GM21360 (cell line): ENCODE measurements at regions not wholly inside any gene's neighbourhood (a gene's known extent, or its start where the extent isn't known, plus 50 kb on each side); places are given as distances from the start of the nearest gene placed in this dataset.
A peak's percentile ranks its signal among the peaks of the same experiment; 100 is the strongest.

Experiments
- ATAC-seq: cut with Tn5 transposase; IDR thresholded peaks from one replicate; pipeline ENCODE4 v1.9.1; 2021; ENCODE audit warnings: mild to moderate bottlenecking, moderate library complexity; ENCODE audit not compliant: unreplicated experiment

DNA sequence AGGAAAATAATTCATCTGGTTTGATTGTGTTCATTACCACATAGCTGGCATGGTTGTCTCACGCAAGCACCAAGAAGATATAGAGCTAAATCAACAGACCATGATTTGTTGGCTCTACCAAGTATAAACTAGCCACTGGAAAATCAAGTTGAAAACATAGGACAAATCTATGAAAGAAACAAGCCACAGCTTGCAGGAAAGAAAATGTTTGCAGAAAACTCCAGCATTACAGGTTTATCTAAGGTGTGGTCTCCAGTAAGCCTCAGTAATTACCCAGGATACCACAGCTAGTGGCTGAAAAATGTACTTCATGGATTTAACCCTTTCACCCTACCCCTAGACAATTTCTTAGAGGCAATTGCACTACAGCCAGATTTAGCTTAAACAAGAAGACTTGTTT is 340.6 kb downstream of the SOX2 start:
- ATAC-seq, result no peak

DNA sequence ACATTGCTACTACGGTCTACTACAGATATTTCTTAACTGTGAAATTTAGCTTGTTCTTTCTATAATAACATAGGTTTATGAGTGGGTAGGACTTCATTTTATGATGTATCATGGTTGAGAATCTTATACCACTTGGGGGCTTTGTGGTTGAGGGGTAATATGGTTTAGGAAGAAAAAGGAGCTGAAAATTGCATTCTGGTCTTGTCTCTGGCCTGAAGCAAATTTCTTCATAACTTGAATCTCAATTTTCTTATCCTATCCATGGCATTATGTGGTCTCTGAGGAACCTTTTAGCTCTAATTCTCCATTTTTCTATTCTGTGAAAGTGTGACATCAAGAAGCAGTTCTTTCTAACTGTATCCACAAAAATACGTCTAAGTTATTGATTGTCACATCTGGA is 341.0 kb downstream of the SOX2 start:
- no peak for ATAC-seq

DNA sequence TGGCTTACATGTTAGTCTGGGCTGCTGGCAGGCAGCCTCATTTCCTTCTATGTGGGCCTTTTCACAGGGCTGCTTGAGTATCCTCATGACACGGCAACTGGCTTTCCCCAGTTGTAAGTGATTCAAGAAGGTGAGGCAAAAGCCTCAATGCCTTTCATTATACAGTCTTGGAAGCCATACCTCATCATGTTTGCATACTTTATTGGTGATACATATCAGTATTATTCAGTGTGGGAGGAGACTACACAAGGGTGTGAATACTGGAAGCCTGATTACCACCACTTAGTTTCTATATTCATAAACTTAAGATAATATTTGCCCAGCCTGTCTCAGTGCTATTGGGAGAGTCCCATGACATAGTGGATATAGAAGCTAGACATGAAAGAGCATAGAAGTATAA is 346.8 kb downstream of the SOX2 start:
- ATAC-seq, result no peak

DNA sequence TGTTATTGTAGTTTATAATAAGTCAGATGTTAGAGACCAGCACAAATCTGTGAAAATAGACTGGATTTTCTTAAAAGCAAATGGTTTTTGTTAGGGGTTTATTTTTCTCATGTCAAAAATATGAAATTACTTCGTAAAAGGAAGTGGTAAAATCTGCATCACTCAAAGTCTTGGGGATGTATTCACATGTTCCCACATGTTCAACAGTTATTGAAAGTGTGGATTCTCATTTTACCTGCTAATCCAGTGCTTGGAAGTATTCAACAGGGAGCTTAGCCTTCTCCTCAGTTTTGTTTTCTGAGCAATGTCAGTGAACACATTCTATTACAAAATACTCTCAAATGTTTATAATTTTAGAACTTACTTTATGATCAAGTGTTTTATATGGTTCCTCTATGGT is 352.0 kb downstream of the SOX2 start:
- ATAC-seq, result no peak

DNA sequence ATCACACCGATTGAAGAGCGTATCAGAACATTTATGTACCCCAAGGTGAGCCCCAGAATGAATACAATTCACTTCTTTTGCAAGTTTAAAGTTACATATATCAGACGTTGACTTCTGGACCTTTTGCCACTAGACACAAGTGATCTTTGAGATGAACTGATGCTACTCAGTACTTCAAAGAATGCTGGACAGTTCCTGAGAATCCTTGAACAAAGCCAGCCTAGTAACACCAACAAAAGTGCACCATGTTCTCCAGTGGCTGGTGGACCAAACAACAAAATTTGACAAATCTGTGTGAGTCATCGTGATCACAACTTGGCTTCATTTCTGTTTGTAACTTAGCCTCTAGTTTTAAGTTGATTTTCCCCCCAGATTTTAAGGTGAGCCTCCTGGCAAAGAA is 355.7 kb downstream of the SOX2 start:
- ATAC-seq, result no peak

DNA sequence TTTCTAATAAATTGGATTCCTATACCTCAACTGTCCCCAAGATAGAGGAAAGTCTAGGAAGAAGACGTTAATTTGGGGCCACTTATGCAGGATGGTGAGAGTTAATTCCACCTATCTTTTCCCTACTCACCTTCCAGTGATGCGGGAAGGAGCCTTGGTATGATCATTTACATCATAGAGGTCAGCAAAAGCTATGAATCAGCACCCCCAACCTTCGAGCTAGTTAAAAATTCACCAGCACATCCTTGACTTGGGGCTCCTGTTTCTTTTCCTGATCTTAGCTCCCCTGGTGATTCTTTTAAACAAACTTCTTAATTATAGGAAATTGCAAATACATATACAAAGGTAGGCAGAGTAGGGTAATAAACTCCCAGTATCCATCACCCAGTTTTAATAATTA is 366.6 kb downstream of the SOX2 start:
- no peak for ATAC-seq

DNA sequence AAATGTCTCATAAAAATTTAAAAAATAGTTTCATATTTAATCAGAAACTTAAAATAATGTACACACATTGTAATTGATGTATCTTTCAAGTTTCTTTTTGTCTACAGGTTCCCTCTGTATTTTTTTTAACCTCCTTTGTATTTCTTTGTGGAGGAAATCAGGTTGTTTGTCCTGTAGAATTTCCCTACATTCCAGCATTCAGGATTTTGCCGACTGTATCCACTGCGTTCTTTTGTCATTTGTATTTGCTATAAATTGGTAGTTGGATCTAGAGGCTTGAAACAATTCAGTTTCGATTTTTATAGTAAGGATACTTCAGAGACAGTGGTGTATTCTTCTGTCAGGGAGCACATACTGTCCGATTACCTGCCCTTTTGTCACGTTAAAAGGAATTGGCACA is 367.2 kb downstream of the SOX2 start:
- ATAC-seq, result no peak

DNA sequence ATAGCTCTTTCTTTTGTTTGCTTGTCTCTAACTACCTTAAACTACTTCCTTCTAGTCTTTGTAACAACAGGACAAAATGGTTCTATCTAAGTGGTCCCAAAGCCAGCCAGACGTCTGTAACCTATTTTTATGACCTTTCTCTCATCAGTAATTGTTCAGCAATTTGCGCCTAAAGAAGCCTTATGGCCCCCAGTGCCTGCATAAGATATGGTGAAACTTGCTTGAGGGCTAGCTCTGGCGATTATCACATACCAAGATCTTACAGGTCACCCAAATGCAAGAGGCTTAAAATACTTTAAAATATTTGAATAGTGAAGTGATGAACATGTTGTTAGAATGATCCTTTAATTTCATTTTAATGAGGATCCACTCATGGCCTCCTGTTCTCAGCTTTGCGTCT is 369.4 kb downstream of the SOX2 start:
- ATAC-seq, result no peak

DNA sequence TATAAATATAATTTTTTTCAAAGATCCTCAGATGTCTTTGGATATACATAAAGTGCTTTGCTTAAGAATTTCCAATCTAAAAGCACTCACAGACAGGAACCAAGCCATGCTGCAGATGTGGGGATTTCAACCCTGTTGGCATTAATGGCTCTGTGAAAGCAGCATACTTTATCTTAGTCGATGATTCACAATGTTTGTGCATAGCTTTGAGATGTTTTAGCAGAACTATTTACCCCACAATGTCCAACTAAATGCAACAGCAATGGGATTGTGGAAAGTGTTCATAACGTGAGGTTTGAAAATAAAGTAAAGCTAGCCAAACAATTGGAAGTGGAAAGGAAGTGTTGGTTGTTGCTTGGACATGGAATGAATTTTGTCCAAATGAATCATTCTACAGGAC is 371.4 kb downstream of the SOX2 start:
- ATAC-seq, result no peak

DNA sequence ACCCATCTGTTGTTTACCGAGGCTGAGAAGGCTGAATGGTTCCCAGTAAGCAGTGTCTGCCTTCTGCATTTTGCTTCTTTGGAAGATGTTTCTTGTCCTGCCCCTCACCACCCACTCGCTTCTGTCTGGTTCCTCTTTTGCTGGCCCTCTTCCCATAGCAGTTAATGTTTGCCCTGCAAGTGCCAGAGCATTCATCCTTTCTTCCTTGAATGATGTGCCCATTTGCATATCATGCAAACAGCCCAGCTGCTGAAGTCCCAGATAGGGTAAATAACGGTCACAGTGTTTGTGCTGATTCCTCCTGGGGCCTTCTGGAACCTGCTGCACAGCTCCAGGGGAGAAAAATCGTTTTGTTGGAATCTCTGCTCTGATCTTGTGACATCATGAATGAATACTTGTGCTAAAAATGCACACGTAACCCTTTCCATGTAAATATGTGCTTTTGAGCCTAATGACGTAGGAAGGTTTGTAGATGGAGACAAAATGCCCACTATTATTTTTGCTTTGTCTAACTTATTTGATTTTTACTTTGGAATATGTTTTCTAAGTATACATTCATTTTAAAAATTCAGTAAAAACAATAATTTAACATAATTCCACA is 381.0 kb downstream of the SOX2 start:
- peak; percentile 54 for ATAC-seq

DNA sequence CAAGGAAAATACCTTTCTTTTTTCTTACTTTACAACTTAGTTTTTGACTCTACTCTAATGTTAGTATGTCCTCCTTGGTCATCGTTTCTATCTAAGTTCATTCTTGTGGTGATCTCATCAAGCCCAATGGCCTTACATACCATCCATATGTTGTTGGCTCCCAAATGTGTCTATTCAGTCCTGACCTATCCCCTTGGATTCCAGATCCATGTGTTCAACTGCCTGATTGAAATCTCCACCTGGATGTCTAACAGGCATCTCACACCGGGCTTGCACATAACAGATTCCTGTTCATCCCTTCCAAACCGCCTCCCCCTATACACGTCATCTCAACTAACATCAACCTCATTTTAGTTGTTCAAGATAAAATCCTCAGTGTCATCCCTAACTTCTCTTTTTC is 382.6 kb downstream of the SOX2 start:
- no peak for ATAC-seq

DNA sequence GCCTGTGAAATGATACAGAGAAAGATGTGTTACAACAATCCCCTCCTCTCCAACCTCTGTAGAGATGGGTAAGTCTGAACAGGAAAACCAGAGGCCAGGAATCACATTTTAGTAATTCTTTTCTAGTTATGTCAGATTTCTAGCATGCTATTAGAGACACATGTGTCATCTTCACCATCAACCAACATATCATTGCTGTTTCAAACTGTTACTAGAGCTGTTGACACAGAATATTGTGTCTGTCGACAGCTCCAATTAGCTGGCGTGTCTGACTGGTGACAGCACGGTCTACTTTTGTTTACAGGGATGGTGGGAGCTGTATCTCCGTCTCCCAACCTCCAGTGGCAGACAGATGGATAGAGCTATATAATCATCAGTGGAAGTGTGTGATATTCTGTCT is 393.2 kb downstream of the SOX2 start:
- ATAC-seq, result no peak

DNA sequence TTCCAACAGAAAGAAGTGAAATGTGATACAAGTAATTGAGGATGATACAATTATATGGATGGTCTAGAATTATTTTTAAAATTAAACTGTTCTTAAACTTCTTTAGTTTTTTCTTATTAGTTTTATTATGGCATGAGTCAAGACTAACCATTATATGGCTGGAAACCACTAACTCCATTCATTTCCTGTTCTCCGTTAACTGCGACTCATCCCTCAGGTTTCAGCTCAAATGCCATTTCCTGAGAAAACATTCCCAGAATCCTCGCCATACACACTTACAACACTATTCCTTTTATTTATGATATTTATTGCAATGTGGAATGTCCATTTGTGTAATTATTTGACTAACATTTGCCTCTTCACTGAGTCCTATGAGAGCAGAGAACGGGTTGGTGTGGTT is 394.1 kb downstream of the SOX2 start:
- no peak for ATAC-seq

DNA sequence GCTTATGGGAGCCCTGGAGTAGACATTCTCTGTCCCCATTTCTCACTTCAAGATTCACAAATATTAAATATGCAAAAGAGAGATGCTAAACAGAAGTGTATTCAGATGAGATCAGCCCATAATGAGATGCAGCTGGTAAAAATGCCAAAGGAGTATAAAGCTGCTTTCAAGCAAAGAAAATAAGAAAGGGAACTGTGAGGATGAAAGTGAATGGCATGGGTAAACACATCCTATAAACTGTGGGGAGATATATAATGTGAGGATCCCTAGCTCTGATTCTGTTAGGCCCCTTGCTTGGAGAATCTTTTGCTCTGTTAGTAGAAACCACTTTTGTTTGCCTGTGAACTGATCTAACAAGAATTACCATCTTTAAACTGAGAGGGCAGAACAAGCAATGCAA is 396.6 kb downstream of the SOX2 start:
- no peak for ATAC-seq

DNA sequence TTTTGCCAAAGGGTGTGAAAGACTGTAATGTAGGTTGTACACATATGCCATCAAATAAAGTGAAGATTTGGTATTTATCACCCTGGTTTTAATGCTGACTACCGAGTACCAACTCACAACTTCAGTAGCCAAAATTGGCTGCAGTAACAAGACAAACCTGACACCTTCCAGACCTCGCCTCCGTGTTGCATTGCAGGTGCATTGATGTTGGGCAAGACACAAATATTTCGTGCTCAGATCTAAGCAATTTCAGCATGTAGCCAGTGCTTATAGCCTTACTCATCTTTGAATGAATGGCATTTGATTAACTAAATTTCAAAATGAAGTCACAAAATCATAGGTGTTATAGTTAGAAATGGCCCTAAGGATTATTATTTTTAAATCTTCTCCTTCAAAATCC is 400.2 kb downstream of the SOX2 start:
- no peak for ATAC-seq

DNA sequence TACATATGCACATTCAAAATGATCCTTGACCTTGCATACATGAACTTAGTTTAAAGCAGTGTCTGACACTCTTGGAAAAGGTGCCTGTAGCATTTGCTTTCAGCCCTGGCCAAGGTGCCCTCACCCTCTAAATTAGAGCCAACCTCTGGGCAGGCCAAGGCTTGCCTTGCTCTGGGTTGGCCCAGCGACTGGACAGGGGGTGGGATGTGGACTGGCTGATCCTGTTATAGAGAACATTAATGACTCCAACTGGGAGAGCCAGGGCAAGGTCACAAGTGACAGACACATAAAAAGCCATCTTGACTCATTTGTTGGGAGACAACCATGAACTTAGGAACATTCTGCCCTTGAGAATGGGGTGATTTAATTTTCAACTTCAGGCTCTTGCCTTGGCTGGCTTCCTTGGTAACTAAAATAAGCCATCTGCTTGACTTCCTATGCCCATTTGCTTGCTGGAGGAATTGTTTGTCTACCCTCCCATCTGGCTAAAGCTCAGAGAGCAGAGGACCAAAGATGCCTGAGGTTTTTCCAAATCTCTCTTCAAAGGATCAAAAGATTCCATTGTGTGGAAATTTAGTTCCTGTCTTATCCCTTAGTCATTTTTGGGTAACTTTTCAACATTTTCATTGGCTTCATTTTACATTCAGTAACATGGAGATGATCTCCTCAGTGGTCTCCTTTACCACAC is 403.7 kb downstream of the SOX2 start:
- no peak for ATAC-seq

DNA sequence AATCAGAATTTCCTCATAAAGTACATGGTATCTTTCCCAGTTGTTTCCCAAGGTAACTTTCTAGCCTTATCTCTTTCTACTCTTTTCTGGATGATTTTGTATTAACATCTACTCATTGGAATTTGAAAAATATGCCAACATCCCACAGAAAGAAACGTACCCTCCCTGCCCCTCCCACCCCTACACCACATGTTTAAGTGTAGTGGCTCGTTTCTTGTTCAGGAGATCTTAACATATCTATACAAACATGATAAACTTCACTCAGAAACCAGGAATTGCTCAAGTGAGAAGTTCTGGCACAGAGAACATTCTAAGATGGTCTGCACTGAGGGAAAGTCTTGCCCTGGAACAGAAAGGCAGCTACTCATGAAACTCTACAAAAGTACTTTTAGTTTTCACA is 404.7 kb downstream of the SOX2 start:
- no peak for ATAC-seq

DNA sequence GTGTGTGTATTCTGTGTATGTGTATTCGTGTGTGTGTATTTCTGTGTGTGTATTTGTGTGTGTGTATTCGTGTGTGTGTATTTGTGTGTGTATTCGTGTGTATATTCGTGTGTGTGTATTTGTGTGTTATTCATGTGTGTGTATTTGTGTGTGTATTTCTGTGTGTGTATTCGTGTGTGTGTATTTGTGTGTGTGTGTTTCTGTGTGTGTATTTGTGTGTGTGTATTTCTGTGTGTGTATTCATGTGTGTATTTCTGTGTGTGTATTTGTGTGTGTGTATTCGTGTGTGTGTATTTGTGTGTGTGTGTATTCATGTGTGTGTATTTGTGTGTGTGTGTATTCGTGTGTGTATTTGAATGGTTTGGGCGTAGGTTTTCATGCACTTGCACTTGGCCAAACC is 405.4 kb downstream of the SOX2 start:
- ATAC-seq, result no peak

DNA sequence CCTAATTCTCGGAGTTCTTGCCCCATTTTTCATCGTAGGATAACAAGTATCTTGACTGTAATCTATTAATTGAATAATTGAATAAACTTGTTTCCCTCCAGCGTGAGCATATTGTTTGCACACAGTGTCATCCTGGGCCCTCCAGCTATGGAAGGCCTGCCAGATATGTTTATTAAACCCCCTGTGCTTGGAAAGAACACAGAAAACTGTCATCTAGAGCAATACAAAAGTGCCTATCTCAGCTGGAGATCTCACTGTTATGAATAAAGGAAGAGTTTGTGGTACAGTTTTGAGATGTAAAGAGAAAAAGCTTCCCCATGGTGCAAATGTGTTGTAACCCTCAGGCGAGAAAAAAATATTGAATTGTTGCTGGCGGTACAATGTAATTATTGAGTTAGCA is 405.9 kb downstream of the SOX2 start:
- ATAC-seq, result no peak

DNA sequence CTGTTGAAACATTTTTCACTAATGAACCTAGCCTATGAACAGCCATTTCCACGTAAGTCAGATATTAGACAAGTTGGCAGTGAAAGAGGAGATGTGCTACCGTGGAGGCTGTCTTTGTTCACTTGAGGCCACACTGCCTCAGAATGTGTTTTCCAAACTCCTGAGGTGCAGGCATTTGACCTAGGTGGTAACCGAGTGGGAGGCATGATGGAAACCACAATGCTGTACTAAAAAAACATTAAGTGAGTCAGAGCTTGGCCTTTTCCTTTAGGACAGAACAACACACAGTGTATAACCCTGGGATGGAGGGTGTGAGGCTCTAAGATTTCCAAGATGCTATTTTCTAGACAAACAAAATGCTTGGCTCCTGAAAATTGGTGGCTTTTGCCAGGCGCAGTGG is 406.3 kb downstream of the SOX2 start:
- ATAC-seq, result no peak

DNA sequence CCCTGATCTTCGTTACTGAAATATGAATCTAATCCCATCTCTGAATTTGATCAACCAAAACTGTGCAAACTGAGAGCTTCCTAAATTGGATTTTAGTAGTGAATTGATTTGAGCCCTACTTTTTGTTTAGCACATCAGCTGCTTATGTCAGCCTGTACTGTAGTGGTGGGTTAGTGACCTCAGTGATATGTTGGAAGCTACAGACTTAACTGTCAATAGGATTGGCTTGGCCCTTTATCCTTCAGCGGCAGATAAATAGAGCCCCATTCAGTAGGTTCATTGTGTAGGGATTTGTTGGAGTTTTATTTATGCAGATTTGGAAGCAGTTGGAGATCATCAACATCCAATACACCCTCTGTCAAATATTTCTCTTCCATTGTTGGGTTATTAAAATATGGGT is 409.7 kb downstream of the SOX2 start:
- no peak for ATAC-seq

DNA sequence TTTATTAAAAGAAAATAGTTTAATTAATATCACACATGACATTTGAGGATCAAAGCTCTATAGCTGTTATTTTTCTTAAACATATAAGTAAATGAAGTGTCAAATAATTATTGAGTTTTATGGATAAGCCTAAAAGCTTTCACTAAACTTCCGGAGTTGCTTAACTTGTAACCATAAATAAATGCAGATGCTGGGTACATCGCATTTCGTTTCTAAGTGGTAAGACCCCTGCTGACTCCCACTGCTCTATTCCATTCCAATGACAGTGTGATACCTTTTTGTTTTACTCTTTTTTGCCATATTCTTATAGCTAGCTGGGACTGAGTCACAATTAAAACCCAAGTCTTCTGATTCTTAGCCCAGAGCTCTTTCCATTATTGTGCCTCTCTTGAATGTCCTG is 411.1 kb downstream of the SOX2 start:
- ATAC-seq, result no peak

DNA sequence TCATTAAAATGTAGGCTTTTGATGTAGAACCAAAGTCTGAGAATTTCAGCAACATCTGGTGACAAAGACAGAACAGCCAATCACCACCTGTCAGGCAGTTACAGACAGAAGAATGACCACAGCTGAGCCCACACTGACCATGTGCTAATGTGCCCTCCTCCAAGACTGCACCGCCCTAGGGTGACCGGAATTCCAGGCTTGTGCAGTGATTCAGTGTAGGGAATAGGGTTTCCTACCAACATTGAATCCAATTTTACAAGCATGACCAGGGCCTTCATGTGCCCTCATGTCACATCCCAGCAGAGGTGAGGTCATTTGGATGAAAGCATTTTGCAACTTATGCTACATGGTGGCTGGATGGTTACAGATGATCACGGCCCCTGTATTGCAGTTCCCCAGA is 412.5 kb downstream of the SOX2 start:
- ATAC-seq, result no peak
